H1 (cell line): ENCODE measurements at regions not wholly inside any gene's neighbourhood (a gene's known extent, or its start where the extent isn't known, plus 50 kb on each side); places are given as distances from the start of the nearest gene placed in this dataset.
"Not testable (repeated sequence)": the region's sequence is repeated elsewhere in the genome, so short reads cannot be mapped to it uniquely, and the experiment has no call there.

ENCODE experiments used
- CTCF ChIA-PET: fragments of 300-600 bp; sonication (Branson Sonifier 250); formaldehyde crosslinking; loops from one replicate; lab custom pipeline; 2021; ENCODE audit not compliant: partially characterized antibody; lab: Charles Lee
- POLR2A ChIA-PET: fragments of 300-600 bp; sonication (Branson Sonifier 250); formaldehyde crosslinking; loops from one replicate; lab custom pipeline; 2021; ENCODE audit warnings: inconsistent platforms; ENCODE audit not compliant: partially characterized antibody; lab: Charles Lee
- DNase-seq, 2 experiments: peaks; one replicate each; pipeline versions ENCODE4 v3.0.0 to v3.0.0-alpha.2; 2010 to 2022; ENCODE audit warnings: low spot score in 2 of 2, low read depth in 1 of 2, mixed read lengths in 1 of 2
- FAIRE-seq: peaks from 2 replicates; lab custom pipeline; 2011; peaks lifted over from hg19 to GRCh38; lab: Jason Lieb, UNC
- H2AFZ ChIP-seq: 2 replicates; pipeline ENCODE4 v1.8.1; 2012; ENCODE audit warnings: low read length, inconsistent platforms
- H2AK5ac ChIP-seq: 2 replicates; pipeline ENCODE4 v1.6.1; 2013; ENCODE audit warnings: low read depth, low read length
- H2BK120ac ChIP-seq: replicated peaks from 2 replicates; pipeline ENCODE3; 2013; ENCODE audit warnings: low read depth, low read length, inconsistent platforms
- H2BK12ac ChIP-seq: 2 replicates; pipeline ENCODE4 v1.6.1; 2013; ENCODE audit warnings: low read depth, low read length
- H2BK15ac ChIP-seq: 2 replicates; pipeline ENCODE4 v1.6.1; 2013; ENCODE audit warnings: low read length
- H2BK20ac ChIP-seq: 2 replicates; pipeline ENCODE4 v1.6.1; 2013; ENCODE audit warnings: low read length
- H2BK5ac ChIP-seq: 2 replicates; pipeline ENCODE4 v1.6.1; 2013; ENCODE audit warnings: low read depth, low read length
- H3K14ac ChIP-seq: 2 replicates; pipeline ENCODE4 v1.6.1; 2013; ENCODE audit warnings: inconsistent platforms; ENCODE audit not compliant: insufficient read length
- H3K18ac ChIP-seq: 2 replicates; pipeline ENCODE4 v1.6.1; 2013; ENCODE audit warnings: low read length; ENCODE audit errors: extremely low read depth
- H3K23ac ChIP-seq: 2 replicates; pipeline ENCODE4 v1.6.1; 2013; ENCODE audit warnings: inconsistent platforms; ENCODE audit not compliant: insufficient read length
- H3K23me2 ChIP-seq: 2 replicates; pipeline ENCODE4 v1.6.1; 2013; ENCODE audit warnings: low read depth, low read length
- H3K27ac ChIP-seq: 2 replicates; pipeline ENCODE4 v1.6.1; 2011; ENCODE audit warnings: low read depth, low read length, inconsistent platforms
- H3K27me3 ChIP-seq, 4 experiments: replicated peaks in 1 of 4; 1 replicate in 1 of 4; 2 replicates in 3 of 4; pipeline versions ENCODE4 v1.6.1 to v1.8.1; 2011 to 2013; ENCODE audit warnings: low read length in 3 of 4, mild to moderate bottlenecking in 3 of 4, inconsistent platforms in 2 of 4, mixed read lengths in 2 of 4, moderate library complexity in 1 of 4; ENCODE audit not compliant: control insufficient read depth in 3 of 4, insufficient read depth in 3 of 4; ENCODE audit errors: extremely low read depth in 1 of 4
- H3K36me3 ChIP-seq, 4 experiments: 2 replicates each; pipeline versions ENCODE4 v1.6.1 to v1.8.1; 2011 to 2013; ENCODE audit warnings: mild to moderate bottlenecking in 4 of 4, low read length in 3 of 4, moderate library complexity in 2 of 4, control low read depth in 1 of 4, inconsistent platforms in 1 of 4; ENCODE audit not compliant: insufficient read depth in 4 of 4, control insufficient read depth in 2 of 4
- H3K4ac ChIP-seq: replicated peaks from 2 replicates; pipeline ENCODE3; 2013; ENCODE audit warnings: low read length, low read depth, mixed read lengths, inconsistent platforms; ENCODE audit not compliant: insufficient read length
- H3K4me1 ChIP-seq, 4 experiments: replicated peaks in 1 of 4; 1 replicate in 1 of 4; 2 replicates in 3 of 4; pipeline versions ENCODE4 v1.6.1 to v1.8.1; 2011 to 2013; ENCODE audit warnings: low read length in 3 of 4, inconsistent platforms in 2 of 4, mixed read lengths in 1 of 4; ENCODE audit not compliant: insufficient read depth in 4 of 4, control insufficient read depth in 3 of 4
- H3K4me2 ChIP-seq, 2 experiments: 2 replicates each; pipeline versions ENCODE4 v1.6.1 to v1.8.1; 2011 to 2013; ENCODE audit warnings: low read depth in 2 of 2, low read length in 2 of 2, control low read depth in 1 of 2, inconsistent platforms in 1 of 2, mild to moderate bottlenecking in 1 of 2; ENCODE audit not compliant: insufficient read depth in 1 of 2
- H3K4me3 ChIP-seq, 4 experiments: fragments of 200-600, 300-600 bp in 1 of 4; sonication (generic), shearing (Covaris generic), sonication (Bioruptor Twin) in 1 of 4; 2 replicates each; pipeline versions ENCODE4 v1.5.1 to v1.8.1; 2011 to 2016; ENCODE audit warnings: low read length in 4 of 4, low read depth in 3 of 4, control low read depth in 2 of 4, inconsistent platforms in 2 of 4, mild to moderate bottlenecking in 2 of 4, mixed read lengths in 1 of 4, moderate library complexity in 1 of 4; ENCODE audit not compliant: insufficient read depth in 2 of 4; ENCODE audit errors: extremely low read depth in 1 of 4
- H3K56ac ChIP-seq: replicated peaks from 2 replicates; pipeline ENCODE3; 2013; ENCODE audit warnings: low read depth, mild to moderate bottlenecking, mixed read lengths, low read length, inconsistent platforms; ENCODE audit not compliant: insufficient read length
- H3K79me1 ChIP-seq: 2 replicates; pipeline ENCODE4 v1.6.1; 2013; ENCODE audit warnings: low read depth, low read length, control low read depth
- H3K79me2 ChIP-seq, 2 experiments: 2 replicates each; pipeline versions ENCODE4 v1.6.1 to v1.8.1; 2012 to 2013; ENCODE audit warnings: low read length in 2 of 2, mild to moderate bottlenecking in 2 of 2, inconsistent platforms in 1 of 2; ENCODE audit not compliant: insufficient read depth in 2 of 2, control insufficient read depth in 1 of 2
- H3K9ac ChIP-seq, 4 experiments: replicated peaks in 1 of 4; 1 replicate in 1 of 4; 2 replicates in 3 of 4; pipeline versions ENCODE4 v1.6.1 to v1.8.1; 2011 to 2013; ENCODE audit warnings: low read depth in 3 of 4, low read length in 3 of 4, control low read depth in 2 of 4, mild to moderate bottlenecking in 2 of 4, moderate library complexity in 2 of 4, inconsistent platforms in 1 of 4; ENCODE audit errors: extremely low read depth in 1 of 4
- H3K9me3 ChIP-seq, 2 experiments: 2 replicates each; pipeline versions ENCODE4 v1.6.1 to v1.8.1; 2012 to 2013; ENCODE audit warnings: mild to moderate bottlenecking in 2 of 2, moderate library complexity in 2 of 2, control low read depth in 1 of 2, inconsistent platforms in 1 of 2, low read depth in 1 of 2, low read length in 1 of 2, mixed read lengths in 1 of 2; ENCODE audit not compliant: insufficient read depth in 2 of 2
- H4K20me1 ChIP-seq, 2 experiments: replicated peaks in 1 of 2; 2 replicates each; pipeline versions ENCODE3 to v1.8.1; 2011 to 2013; ENCODE audit warnings: inconsistent platforms in 2 of 2, low read length in 2 of 2, mild to moderate bottlenecking in 1 of 2; ENCODE audit not compliant: insufficient read depth in 2 of 2, control insufficient read depth in 1 of 2
- H4K5ac ChIP-seq: 2 replicates; pipeline ENCODE4 v1.6.1; 2013; ENCODE audit warnings: low read length, low read depth, mixed read lengths, inconsistent platforms; ENCODE audit not compliant: insufficient read length
- H4K8ac ChIP-seq: 2 replicates; pipeline ENCODE4 v1.8.0; 2013; ENCODE audit warnings: mild to moderate bottlenecking, moderate library complexity, low read length, inconsistent platforms; ENCODE audit not compliant: insufficient read depth; ENCODE audit errors: extremely low read depth
- H4K91ac ChIP-seq: replicated peaks from 2 replicates; pipeline ENCODE3; 2013; ENCODE audit warnings: low read length, mixed read lengths, inconsistent platforms; ENCODE audit not compliant: insufficient read length
- ATF2 ChIP-seq: IDR thresholded peaks from 2 replicates; pipeline ENCODE4 v1.6.1; 2012; ENCODE audit warnings: low read length, inconsistent platforms
- GTF2F1 ChIP-seq: IDR thresholded peaks from 2 replicates; pipeline ENCODE4 v1.6.1; 2012; ENCODE audit warnings: low read depth, low read length, improper control_type of control experiment, borderline replicate concordance
- HDAC2 ChIP-seq, 2 experiments: fragments of 300-600 bp in 1 of 2; sonication (generic) in 1 of 2; IDR thresholded peaks; 2 replicates each; pipeline ENCODE4 v1.6.1; 2011 to 2012; ENCODE audit warnings: low read depth in 2 of 2, low read length in 2 of 2, mild to moderate bottlenecking in 2 of 2, moderate library complexity in 2 of 2, borderline replicate concordance in 1 of 2, inconsistent platforms in 1 of 2
- POLR2A ChIP-seq, 2 experiments: IDR thresholded peaks; 1 replicate in 1 of 2; 2 replicates in 1 of 2; pipeline ENCODE4 v1.6.1; 2011; ENCODE audit warnings: low read depth in 2 of 2, low read length in 2 of 2, mild to moderate bottlenecking in 2 of 2; ENCODE audit errors: control extremely low read depth in 1 of 2
- POLR2AphosphoS5 ChIP-seq: IDR thresholded peaks from 2 replicates; pipeline ENCODE4 v1.6.1; 2011; ENCODE audit warnings: low read depth, low read length
- SIN3A ChIP-seq, 2 experiments: IDR thresholded peaks in 1 of 2; conservative IDR thresholded peaks in 1 of 2; 2 replicates each; pipeline ENCODE4 v1.6.1; 2011 to 2012; ENCODE audit warnings: low read length in 2 of 2, improper control_type of control experiment in 1 of 2, low read depth in 1 of 2, mild to moderate bottlenecking in 1 of 2
- SP1 ChIP-seq: IDR thresholded peaks from 2 replicates; pipeline ENCODE4 v1.6.1; 2011; ENCODE audit warnings: low read depth, low read length
- TAF7 ChIP-seq: optimal IDR thresholded peaks from 2 replicates; pipeline ENCODE3; 2011; ENCODE audit warnings: low read depth, mild to moderate bottlenecking, inconsistent platforms, low read length, moderate library complexity, borderline replicate concordance
- TBP ChIP-seq: IDR thresholded peaks from 2 replicates; pipeline ENCODE4 v1.6.1; 2011; ENCODE audit warnings: low read depth, low read length, improper control_type of control experiment
- TEAD4 ChIP-seq: IDR thresholded peaks from 2 replicates; pipeline ENCODE4 v1.6.1; 2012; ENCODE audit warnings: low read depth, low read length, inconsistent platforms, mixed read lengths
- WGBS, 2 experiments: shearing (Covaris generic) in 1 of 2; methylation state at CpG; one replicate each; pipeline versions ENCODE4 v1.1.6 to v1.1.7; 2013 to 2015; ENCODE audit warnings: low lambda C conversion rate in 2 of 2, mixed read lengths in 2 of 2, inconsistent platforms in 1 of 2, low coverage in 1 of 2, missing lambda C conversion rate in 1 of 2; ENCODE audit not compliant: insufficient replicate concordance in 2 of 2, insufficient coverage in 1 of 2, insufficient read length in 1 of 2; ENCODE audit errors: extremely low coverage in 1 of 2, missing lambda C conversion rate in 1 of 2; 5-methylcytosine and 5-hydroxymethylcytosine counted together

DNA sequence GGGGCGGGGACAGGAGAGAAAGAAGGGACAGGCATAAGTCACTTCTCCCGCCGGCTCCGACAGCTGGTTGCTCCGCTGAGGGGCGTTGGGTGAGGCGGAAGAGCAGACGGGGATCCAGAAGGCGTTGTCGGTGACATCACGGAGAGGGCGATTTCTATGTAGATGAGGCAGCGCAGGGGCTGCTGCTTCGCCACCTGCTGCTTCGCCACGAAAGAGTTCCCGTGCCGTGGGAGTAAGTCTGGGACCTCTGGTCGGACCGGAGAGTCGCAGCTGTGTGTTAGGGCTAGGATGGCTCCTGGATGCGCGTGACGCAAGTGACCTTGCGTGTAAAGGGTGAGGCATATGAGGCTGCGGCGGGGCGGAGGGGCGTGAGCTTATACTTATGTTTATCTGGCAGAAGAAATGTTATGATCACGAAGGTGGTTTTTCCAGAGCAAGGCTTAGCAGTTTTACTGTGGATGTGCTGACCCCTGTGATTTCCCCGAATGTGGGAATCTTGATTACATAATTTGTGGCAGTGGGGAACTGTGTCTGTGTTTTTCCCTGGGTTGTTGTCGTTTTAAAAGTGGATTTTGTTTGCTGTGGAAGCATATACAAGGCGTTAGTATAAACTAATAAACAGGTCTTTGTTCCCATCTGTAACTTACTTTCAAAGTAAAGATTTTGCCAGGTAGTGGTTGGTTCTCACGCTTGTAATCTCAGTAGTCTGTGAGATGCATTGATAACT is 52.8 kb downstream of the PPIAL4A start:
- peak overlapping the region; percentile 99 for H3K27ac ChIP-seq
- WGBS, 2 experiments = 5% methylated on average over 29 of the region's 34 CpGs; no CpG with 5 or more reads in 1 of the 2 experiments
- peak overlapping the region; percentile 38 to 55 (median 46) for H3K4me3 ChIP-seq
- H3K79me1 ChIP-seq, H3K23ac ChIP-seq, H3K56ac ChIP-seq, H2AFZ ChIP-seq, H3K27me3 ChIP-seq, H2BK20ac ChIP-seq, CTCF ChIA-PET, FAIRE-seq, H3K36me3 ChIP-seq, H2BK120ac ChIP-seq, H4K91ac ChIP-seq, H3K23me2 ChIP-seq, H2BK15ac ChIP-seq, H3K4me1 ChIP-seq, H3K79me2 ChIP-seq, H3K9me3 ChIP-seq, H4K20me1 ChIP-seq, H3K4ac ChIP-seq, H3K14ac ChIP-seq, H2AK5ac ChIP-seq: not testable (repeated sequence)
- H3K9ac ChIP-seq = peak overlapping the region in 3 of 4 experiments; percentile 95 to 98 (median 98); a peak in 6 of 7 replicates
- H3K18ac ChIP-seq = peak overlapping the region; percentile 97
- DNase-seq = peak in 1 of 2 experiments; percentile 73
- peak overlapping the region; percentile 99; the same call in 1 of the 2 replicates for H4K8ac ChIP-seq
- peak overlapping the region; percentile 98 for H4K5ac ChIP-seq
- peak overlapping the region; percentile 84 for H2BK12ac ChIP-seq
- H2BK5ac ChIP-seq = peak overlapping the region; percentile 100
- POLR2A ChIA-PET = interaction anchor here (1.4 kb wide), 1 partner anchor 92 kb away, joined by 3 read pairs; no protein-coding TSS in a partner anchor
- peak overlapping the region; percentile 94 for H3K4me2 ChIP-seq
- TF ChIP-seq HDAC2 (IDR thresholded peaks at IDR 0.05; ENCODE audit: borderline replicate concordance in 1 of 2, low read depth in 2 of 2, low read length in 2 of 2) (peak in 1 of 2 experiments; percentile 97; a peak in 2 of 4 replicates), TAF7 (peak; percentile 94), POLR2A (IDR thresholded peaks at IDR 0.05; ENCODE audit: control extremely low read depth in 1 of 2, low read depth in 2 of 2, low read length in 2 of 2) (peak; percentile 98 to 99), ATF2 (peak; percentile 85; the same call in 1 of the 2 replicates), POLR2AphosphoS5 (peak; percentile 100), TBP (peak; percentile 97), SIN3A (conservative IDR thresholded peaks at IDR 0.05 in 1 of 2, IDR thresholded peaks at IDR 0.05 in 1 of 2; ENCODE audit: low read depth in 1 of 2, low read length in 2 of 2) (peak in 1 of 2 experiments; percentile 53; a peak in 1 of 4 replicates), TEAD4 (0 out of 2 replicates have a peak, but pooled peaks have one; percentile 41), SP1 (peak; percentile 60; the same call in 1 of the 2 replicates), GTF2F1 (peak; percentile 99)
